ENCODE measurements at regions not wholly inside any gene's neighbourhood (a gene's known extent, or its start where the extent isn't known, plus 50 kb on each side); places are given as distances from the start of the nearest gene placed in this dataset.
"Not testable (repeated sequence)": the region's sequence is repeated elsewhere in the genome, so short reads cannot be mapped to it uniquely, and the experiment has no call there.

DNA sequence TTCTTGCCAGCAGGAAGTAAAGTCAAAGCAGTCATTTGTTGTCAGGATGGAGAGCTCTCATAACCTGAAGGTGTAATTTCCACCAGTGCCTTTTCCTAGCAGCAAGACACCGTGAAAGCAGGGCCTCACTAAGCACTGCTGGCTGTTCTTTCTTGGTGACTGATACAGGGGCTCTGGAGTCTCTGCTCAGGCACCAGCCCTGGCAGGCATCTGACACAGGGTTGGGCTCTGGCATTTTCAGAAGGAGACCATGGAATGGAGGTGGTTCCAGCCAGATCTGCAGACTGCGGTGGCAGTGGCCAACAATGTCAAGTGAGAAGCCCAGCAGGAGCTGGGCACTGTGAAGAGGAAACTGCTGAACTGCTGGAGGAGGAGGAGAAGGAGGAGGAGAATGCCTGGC lies 72.2 kb downstream of the CDRT15L2 start:
- H2AFZ ChIP-seq (ENCODE audit: low read depth, low read length); H3K4me2 ChIP-seq (ENCODE audit: insufficient read depth, low read length); H3K9me3 ChIP-seq (replicated peaks; ENCODE audit: control insufficient read depth, insufficient read depth, low read depth, low read length); H4K20me1 ChIP-seq (replicated peaks; ENCODE audit: control insufficient read depth, insufficient read depth, low read length); BruUV-seq (replicated peaks); H3K79me2 ChIP-seq (ENCODE audit: control insufficient read depth, insufficient read depth, low read length); H3K27me3 ChIP-seq (ENCODE audit: control insufficient read depth in 2 of 2, insufficient read depth in 2 of 2, low read length in 2 of 2); DNase-seq (ENCODE audit: extremely low read depth in 1 of 4, low spot score in 3 of 4); H3K9ac ChIP-seq (ENCODE audit: insufficient read depth in 1 of 2, low read depth in 2 of 2, low read length in 2 of 2); H3K27ac ChIP-seq (ENCODE audit: extremely low read depth, low read depth, low read length); H3K36me3 ChIP-seq (ENCODE audit: control insufficient read depth, insufficient read depth, low read length); H3K4me1 ChIP-seq (replicated peaks in 1 of 2; ENCODE audit: control insufficient read depth in 2 of 2, insufficient read depth in 2 of 2, low read length in 2 of 2); POLR2A ChIA-PET; ATAC-seq; CTCF ChIA-PET (ENCODE audit: low intra/inter-chr PET ratio); H3K4me3 ChIP-seq; H3K9me1 ChIP-seq (ENCODE audit: control insufficient read depth, insufficient read depth, low read length); intact Hi-C loops (cut with micrococcal nuclease); in situ Hi-C loops (cut with MboI): not testable (repeated sequence)
- peak; percentile 57 for FAIRE-seq
- WGBS (ENCODE audit: insufficient coverage, low coverage, missing lambda C conversion rate) = no CpG with 5 or more reads among the region's 2 CpGs

- H3K9me1 ChIP-seq (ENCODE audit: control insufficient read depth, insufficient read depth, low read length); H2AFZ ChIP-seq (ENCODE audit: low read depth, low read length); H3K79me2 ChIP-seq (ENCODE audit: control insufficient read depth, insufficient read depth, low read length); BruUV-seq (replicated peaks); H4K20me1 ChIP-seq (replicated peaks; ENCODE audit: control insufficient read depth, insufficient read depth, low read length); POLR2A ChIA-PET; DNase-seq (ENCODE audit: extremely low read depth in 1 of 4, low spot score in 3 of 4); H3K9me3 ChIP-seq (replicated peaks; ENCODE audit: control insufficient read depth, insufficient read depth, low read depth, low read length); intact Hi-C loops (cut with micrococcal nuclease); H3K27me3 ChIP-seq (ENCODE audit: control insufficient read depth in 2 of 2, insufficient read depth in 2 of 2, low read length in 2 of 2); H3K9ac ChIP-seq (ENCODE audit: insufficient read depth in 1 of 2, low read depth in 2 of 2, low read length in 2 of 2); H3K27ac ChIP-seq (ENCODE audit: extremely low read depth, low read depth, low read length); H3K4me3 ChIP-seq; in situ Hi-C loops (cut with MboI); H3K4me2 ChIP-seq (ENCODE audit: insufficient read depth, low read length); H3K36me3 ChIP-seq (ENCODE audit: control insufficient read depth, insufficient read depth, low read length); H3K4me1 ChIP-seq (replicated peaks in 1 of 2; ENCODE audit: control insufficient read depth in 2 of 2, insufficient read depth in 2 of 2, low read length in 2 of 2); CTCF ChIA-PET (ENCODE audit: low intra/inter-chr PET ratio); ATAC-seq; FAIRE-seq: not testable (repeated sequence)
- 0% methylated on average over 1 of the region's 5 CpGs for WGBS (ENCODE audit: insufficient coverage, low coverage, missing lambda C conversion rate)
Measured at GRCh38 chr17:20653391-20653790, 73.9 kb downstream of the CDRT15L2 start.
